GM19395 (cell line): ENCODE measurements at regions not wholly inside any gene's neighbourhood (a gene's known extent, or its start where the extent isn't known, plus 50 kb on each side); places are given as distances from the start of the nearest gene placed in this dataset.
"Not testable (repeated sequence)": the region's sequence is repeated elsewhere in the genome, so short reads cannot be mapped to it uniquely, and the experiment has no call there.

Source experiments
- ATAC-seq: cut with Tn5 transposase; IDR thresholded peaks from one replicate; pipeline ENCODE4 v1.9.1; 2021; ENCODE audit warnings: mild to moderate bottlenecking, moderate library complexity; ENCODE audit not compliant: unreplicated experiment

- ATAC-seq: no peak
Observed at GRCh38 chr12:90235642-90236041, 527.0 kb upstream of the ATP2B1 start.

DNA sequence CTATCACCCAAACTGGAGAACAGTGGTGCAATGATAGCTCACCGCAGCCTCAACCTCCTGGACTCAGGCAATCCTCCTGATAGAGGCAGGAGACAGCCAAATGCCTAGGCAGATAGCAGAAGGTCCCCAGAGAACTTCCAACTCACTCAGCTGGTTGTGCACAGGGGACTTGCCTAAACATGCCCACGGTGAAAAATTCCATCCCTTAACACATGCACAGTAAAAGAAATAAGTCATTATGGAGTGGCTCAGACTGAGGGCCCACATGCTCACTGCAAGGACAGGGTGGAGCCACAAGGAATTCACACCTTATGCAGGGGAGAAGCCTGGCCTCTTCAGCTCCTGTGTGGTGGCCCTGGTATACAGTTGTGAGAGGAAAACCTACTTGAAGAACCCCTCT, 525.8 kb upstream of the ATP2B1 start:
- ATAC-seq: no peak

GRCh38 chr12:90233168-90234100, 524.8 kb upstream of the ATP2B1 start:
- ATAC-seq: no peak

- no peak for ATAC-seq
Observed at GRCh38 chr12:90229407-90230170, 521.0 kb upstream of the ATP2B1 start.

GRCh38 chr12:90226211-90226610, 517.6 kb upstream of the ATP2B1 start:
- no peak for ATAC-seq

- no peak for ATAC-seq
Observed at GRCh38 chr12:90216815-90217214, 508.2 kb upstream of the ATP2B1 start.

- ATAC-seq: no peak
Observed at GRCh38 chr12:90216020-90216552, 507.4 kb upstream of the ATP2B1 start.

DNA sequence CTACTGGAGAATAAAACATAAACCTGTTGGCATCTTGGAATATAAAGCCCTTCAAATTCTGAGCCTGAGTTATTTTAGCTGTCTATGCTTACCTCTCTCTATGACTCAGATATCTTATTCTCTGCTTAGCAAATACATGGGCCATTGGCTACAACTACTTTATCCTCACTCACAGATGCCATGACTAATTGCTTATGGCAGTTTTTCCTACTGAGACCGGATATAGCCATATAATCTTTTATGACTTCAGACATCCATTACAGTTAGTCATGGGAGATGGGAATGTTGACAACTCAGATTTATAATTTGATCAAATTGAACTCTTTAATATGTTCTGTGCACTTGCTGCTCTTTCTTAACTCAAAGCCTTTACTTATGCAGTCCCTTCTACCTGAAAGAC, 502.4 kb upstream of the ATP2B1 start:
- no peak for ATAC-seq

GRCh38 chr12:90209029-90209428, 500.4 kb upstream of the ATP2B1 start:
- no peak for ATAC-seq

GRCh38 chr12:90208379-90208778, 499.7 kb upstream of the ATP2B1 start:
- ATAC-seq: not testable (repeated sequence)

GRCh38 chr12:90207799-90208198, 499.2 kb upstream of the ATP2B1 start:
- no peak for ATAC-seq

GRCh38 chr12:90205165-90205564, 496.5 kb upstream of the ATP2B1 start:
- ATAC-seq: no peak

DNA sequence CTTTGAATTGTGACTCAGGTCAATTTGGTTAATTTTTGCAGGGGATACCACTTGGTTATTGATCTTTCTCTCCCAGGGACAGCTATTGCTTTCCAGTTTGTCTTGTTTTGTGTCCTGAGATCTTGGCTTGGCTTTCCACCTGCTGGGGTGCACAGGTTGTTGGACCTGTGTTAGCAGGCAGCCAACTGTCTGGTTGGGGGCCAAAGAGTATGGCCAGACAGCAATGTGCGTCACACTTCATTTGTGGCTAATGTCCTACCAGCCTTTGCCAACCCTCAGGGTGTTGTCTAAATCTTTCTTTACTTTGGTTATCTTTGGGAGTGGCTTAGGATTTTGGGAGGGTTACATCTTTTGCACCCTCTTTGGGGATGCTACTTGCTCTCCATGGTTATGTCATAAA, 494.9 kb upstream of the ATP2B1 start:
- ATAC-seq: no peak

DNA sequence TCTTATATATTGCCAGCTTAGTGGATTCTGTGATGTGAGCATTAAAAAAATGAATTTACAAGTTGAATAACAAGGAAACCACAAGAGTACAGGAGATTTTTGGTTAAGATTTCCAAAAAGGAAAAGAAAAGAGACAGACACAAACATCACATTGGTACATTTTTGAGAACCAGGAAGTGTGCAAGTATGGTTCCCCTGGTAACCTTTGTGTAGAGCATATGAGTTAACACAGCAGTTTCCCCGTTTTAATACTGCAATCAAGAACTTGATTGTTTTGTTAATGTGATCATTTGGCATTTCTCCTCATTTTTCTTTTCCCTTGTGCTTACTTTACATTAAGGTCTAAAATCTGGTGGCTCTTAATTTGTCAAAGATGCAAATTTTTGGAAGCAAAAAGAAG, 490.4 kb upstream of the ATP2B1 start:
- ATAC-seq: no peak

DNA sequence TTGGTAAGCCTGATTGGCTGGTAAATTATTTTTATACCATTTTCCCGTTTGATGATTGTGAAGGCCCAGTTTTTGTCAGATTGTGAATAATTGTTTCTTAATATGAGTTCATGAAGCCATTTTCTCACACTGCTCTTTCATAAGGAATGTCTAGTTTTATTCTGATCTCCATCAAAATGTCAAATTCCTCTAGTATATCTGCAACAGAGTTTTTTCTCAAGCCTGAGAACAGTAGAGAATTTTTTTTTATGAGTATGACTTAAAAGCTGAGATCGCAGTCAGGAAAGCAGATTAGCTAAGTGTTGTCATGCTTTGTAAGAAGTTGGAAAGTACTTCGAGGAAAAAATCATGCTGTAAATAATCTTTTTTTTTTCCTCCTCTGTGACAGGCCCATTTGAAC, 484.9 kb upstream of the ATP2B1 start:
- ATAC-seq: no peak

DNA sequence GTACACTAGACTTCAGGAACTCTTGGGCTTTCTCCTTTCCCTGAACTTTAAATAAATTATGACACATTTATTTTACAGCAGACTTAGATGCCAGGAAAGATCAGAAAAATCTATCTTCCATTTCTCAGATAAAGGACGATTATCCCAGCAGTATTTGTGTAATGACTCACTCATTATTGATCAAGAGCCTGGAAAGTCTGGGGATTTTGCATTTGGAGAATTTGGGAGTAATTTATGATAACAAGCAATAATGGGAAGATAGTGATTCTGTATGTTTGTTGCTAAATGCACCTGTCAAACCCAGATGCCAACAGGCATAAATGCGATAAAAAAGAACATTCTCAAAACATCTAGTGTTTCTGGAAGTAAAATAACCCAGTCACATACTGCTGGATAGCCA, 480.2 kb upstream of the ATP2B1 start:
- ATAC-seq: no peak

GRCh38 chr12:90183201-90183600, 474.6 kb upstream of the ATP2B1 start:
- ATAC-seq: no peak

- no peak for ATAC-seq
Observed at GRCh38 chr12:90181216-90181615, 472.6 kb upstream of the ATP2B1 start.

GRCh38 chr12:90174956-90175355, 466.3 kb upstream of the ATP2B1 start:
- ATAC-seq: no peak

- no peak for ATAC-seq
Observed at GRCh38 chr12:90174198-90174510, 465.5 kb upstream of the ATP2B1 start.

- no peak for ATAC-seq
Observed at GRCh38 chr12:90173499-90174197, 465.0 kb upstream of the ATP2B1 start.
